ENCODE measurements at regions not wholly inside any gene's neighbourhood (a gene's known extent, or its start where the extent isn't known, plus 50 kb on each side); places are given as distances from the start of the nearest gene placed in this dataset.

DNA sequence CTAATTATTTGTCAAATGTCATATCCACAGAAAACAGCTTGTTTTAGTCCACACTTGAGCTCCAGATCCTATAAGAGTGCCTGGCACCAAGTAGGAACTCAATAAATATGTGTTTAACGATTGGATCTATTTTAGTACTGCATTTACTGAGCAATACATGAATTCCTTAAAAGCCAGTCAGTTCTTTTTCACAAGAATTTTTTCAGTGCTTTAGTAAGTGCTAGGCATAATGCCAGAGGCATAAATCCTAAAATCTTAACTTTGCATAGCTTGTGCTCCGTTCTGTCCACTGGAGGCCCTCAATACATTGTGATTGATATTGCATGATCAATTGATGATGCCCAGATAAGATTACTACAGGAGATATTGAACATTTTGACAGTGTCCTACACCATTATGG lies 67.3 kb upstream of the PCSK5 start:
- H2AFZ ChIP-seq (ENCODE audit: low read depth) = no peak overlapping the region
- no peaks in the 10 kb centered on the region for H3K36me3 ChIP-seq (ENCODE audit: insufficient read depth)
- no peaks in the 10 kb centered on the region for H4K20me1 ChIP-seq (ENCODE audit: insufficient read depth)
- peaks cover 11% of the 10 kb centered on the region for H3K4me1 ChIP-seq (ENCODE audit: low read depth, poor library complexity, severe bottlenecking)
- no peak overlapping the region for H3K4me3 ChIP-seq (IDR thresholded peaks at IDR 0.05; ENCODE audit: insufficient read depth, low read depth, low read length)
- H3K79me2 ChIP-seq (ENCODE audit: insufficient read depth, low read depth) = no peaks in the 10 kb centered on the region
- H3K27me3 ChIP-seq (ENCODE audit: insufficient read depth, low read depth) = no peaks in the 10 kb centered on the region
- no peak overlapping the region for H3K27ac ChIP-seq
- TF ChIP-seq, protein P1, sequence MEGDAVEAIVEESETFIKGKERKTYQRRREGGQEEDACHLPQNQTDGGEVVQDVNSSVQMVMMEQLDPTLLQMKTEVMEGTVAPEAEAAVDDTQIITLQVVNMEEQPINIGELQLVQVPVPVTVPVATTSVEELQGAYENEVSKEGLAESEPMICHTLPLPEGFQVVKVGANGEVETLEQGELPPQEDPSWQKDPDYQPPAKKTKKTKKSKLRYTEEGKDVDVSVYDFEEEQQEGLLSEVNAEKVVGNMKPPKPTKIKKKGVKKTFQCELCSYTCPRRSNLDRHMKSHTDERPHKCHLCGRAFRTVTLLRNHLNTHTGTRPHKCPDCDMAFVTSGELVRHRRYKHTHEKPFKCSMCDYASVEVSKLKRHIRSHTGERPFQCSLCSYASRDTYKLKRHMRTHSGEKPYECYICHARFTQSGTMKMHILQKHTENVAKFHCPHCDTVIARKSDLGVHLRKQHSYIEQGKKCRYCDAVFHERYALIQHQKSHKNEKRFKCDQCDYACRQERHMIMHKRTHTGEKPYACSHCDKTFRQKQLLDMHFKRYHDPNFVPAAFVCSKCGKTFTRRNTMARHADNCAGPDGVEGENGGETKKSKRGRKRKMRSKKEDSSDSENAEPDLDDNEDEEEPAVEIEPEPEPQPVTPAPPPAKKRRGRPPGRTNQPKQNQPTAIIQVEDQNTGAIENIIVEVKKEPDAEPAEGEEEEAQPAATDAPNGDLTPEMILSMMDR (conservative IDR thresholded peaks at IDR 0.05; ENCODE audit: low read depth, low read length) = no peak
- H3K9ac ChIP-seq = no peak overlapping the region
- no peak overlapping the region for H3K4me2 ChIP-seq

DNA sequence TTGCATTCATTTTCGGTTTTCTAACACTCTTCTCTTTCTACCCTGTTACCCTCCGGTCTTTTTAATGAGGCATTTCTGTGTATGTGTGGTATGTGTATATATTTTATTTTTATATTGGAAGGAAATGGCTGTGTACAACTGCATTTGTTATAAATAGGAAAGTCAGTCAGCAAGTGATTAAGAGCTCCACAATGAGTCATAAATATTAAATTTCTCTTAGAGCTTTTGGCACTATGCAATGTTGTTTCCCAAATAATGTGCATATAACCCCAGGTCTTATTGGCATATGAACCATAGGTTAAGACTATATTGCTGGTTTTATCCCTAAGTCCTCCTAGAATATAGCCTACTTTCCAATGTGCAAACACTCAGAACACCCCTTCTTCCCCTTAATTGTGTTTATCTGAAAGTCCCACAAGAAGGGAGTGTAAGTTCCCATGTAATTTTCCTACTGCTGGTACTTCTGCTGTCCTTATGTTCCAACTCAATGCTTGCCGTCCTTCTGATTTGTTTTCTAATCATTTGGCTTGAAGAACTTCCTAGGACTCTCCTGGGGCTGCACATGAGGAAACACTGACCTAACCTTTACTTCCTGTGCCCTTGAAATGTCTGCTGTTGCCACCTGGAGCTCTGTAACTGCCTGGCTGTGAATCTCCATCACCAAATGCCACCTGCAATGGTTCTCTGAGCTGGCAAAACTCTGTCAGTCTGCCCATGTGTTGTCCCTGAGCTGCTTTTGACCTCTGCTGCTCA lies 65.5 kb upstream of the PCSK5 start:
- H3K4me2 ChIP-seq = no peak overlapping the region
- no peak overlapping the region for H3K27ac ChIP-seq
- H3K27me3 ChIP-seq (ENCODE audit: insufficient read depth, low read depth) = no peaks in the 10 kb centered on the region
- TF ChIP-seq, protein P1 (conservative IDR thresholded peaks at IDR 0.05; ENCODE audit: low read depth, low read length) = no peak
- H3K9ac ChIP-seq = no peak overlapping the region
- no peak overlapping the region for H3K4me3 ChIP-seq (IDR thresholded peaks at IDR 0.05; ENCODE audit: insufficient read depth, low read depth, low read length)
- no peaks in the 10 kb centered on the region for H4K20me1 ChIP-seq (ENCODE audit: insufficient read depth)
- H3K36me3 ChIP-seq (ENCODE audit: insufficient read depth) = no peaks in the 10 kb centered on the region
- no peak overlapping the region for H2AFZ ChIP-seq (ENCODE audit: low read depth)
- H3K4me1 ChIP-seq (ENCODE audit: low read depth, poor library complexity, severe bottlenecking) = peaks cover 22% of the 10 kb centered on the region
- no peaks in the 10 kb centered on the region for H3K79me2 ChIP-seq (ENCODE audit: insufficient read depth, low read depth)

DNA sequence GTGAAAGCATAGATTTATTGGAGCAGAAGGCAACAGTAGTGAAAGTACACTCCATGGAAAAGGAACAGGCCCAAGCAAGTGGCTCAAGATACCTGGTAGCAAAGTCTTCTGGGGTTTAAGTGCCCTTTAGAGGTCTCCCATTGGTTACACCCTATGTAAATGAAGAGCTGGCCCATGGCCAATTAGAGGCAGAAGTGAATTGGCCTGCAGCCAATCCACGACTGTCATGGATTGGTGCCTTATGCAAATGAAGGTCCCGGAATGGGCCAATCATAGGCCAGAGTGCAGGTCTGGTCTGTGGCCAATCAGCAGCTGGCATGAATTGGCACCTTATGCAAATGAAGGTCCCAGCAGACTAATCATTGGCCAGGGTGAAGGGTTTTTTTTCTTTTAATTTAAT lies 64.2 kb upstream of the PCSK5 start:
- H3K27ac ChIP-seq = no peak overlapping the region
- TF ChIP-seq, protein P1 (conservative IDR thresholded peaks at IDR 0.05; ENCODE audit: low read depth, low read length) = no peak
- H3K9ac ChIP-seq = no peak overlapping the region

DNA sequence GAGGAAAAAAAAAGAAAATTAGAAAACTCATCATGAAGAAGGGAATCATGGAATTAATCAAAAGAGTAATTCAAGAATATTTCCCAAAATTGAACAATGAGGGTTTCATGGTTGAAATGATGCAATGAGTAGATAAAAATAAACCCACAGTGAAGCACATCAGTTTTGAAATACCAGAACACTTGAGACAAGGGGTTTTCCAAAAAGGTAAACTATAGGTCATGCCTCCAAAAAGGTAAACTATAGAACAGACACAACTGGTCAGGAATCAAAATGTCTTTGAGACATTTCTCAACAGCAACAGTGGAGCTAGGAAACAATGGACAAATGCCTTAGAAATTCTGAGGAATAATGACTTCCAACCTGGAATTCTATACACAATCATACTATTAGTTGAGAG lies 60.2 kb upstream of the PCSK5 start:
- Histone ChIP-seq H3K4me2 (peak overlapping the region; percentile 19), H3K9ac (no peak overlapping the region), H3K27ac (peak overlapping the region; percentile 28), H3K4me1 (ENCODE audit: low read depth, poor library complexity, severe bottlenecking) (peaks cover 55% of the 10 kb centered on the region), H3K36me3 (ENCODE audit: insufficient read depth) (no peaks in the 10 kb centered on the region), H4K20me1 (ENCODE audit: insufficient read depth) (no peaks in the 10 kb centered on the region), H3K79me2 (ENCODE audit: insufficient read depth, low read depth) (no peaks in the 10 kb centered on the region), H3K27me3 (ENCODE audit: insufficient read depth, low read depth) (no peaks in the 10 kb centered on the region), H3K4me3 (IDR thresholded peaks at IDR 0.05; ENCODE audit: insufficient read depth, low read depth, low read length) (no peak overlapping the region), H2AFZ (ENCODE audit: low read depth) (0 out of 2 replicates have a peak overlapping the region, but pooled peaks have one; percentile 12)
- TF ChIP-seq, protein P1 (conservative IDR thresholded peaks at IDR 0.05; ENCODE audit: low read depth, low read length) = no peak

More for the DNA sequence above, 64.2 kb upstream of the PCSK5 start:
- H4K20me1 ChIP-seq (ENCODE audit: insufficient read depth) = no peaks in the 10 kb centered on the region
- H3K4me1 ChIP-seq (ENCODE audit: low read depth, poor library complexity, severe bottlenecking) = peaks cover 35% of the 10 kb centered on the region
- no peaks in the 10 kb centered on the region for H3K27me3 ChIP-seq (ENCODE audit: insufficient read depth, low read depth)
- H3K36me3 ChIP-seq (ENCODE audit: insufficient read depth) = no peaks in the 10 kb centered on the region
- H3K79me2 ChIP-seq (ENCODE audit: insufficient read depth, low read depth) = no peaks in the 10 kb centered on the region
- no peak overlapping the region for H2AFZ ChIP-seq (ENCODE audit: low read depth)
- H3K4me3 ChIP-seq (IDR thresholded peaks at IDR 0.05; ENCODE audit: insufficient read depth, low read depth, low read length) = no peak overlapping the region
- no peak overlapping the region for H3K4me2 ChIP-seq
